RCC 7860 (cell line): ENCODE measurements at regions not wholly inside any gene's neighbourhood (a gene's known extent, or its start where the extent isn't known, plus 50 kb on each side); places are given as distances from the start of the nearest gene placed in this dataset.
"Not testable (repeated sequence)": the region's sequence is repeated elsewhere in the genome, so short reads cannot be mapped to it uniquely, and the experiment has no call there.

Source experiments
- DNase-seq: peaks from one replicate; pipeline ENCODE4 v3.0.0-alpha.2; 2015; ENCODE audit warnings: low spot score
- FAIRE-seq: peaks from 2 replicates; lab custom pipeline; 2012; peaks lifted over from hg19 to GRCh38; lab: Jason Lieb, UNC

GRCh38 chr9:117649126-117649525, 55.1 kb upstream of the TLR4 start:
- FAIRE-seq = no peak
- no peak for DNase-seq

GRCh38 chr9:117644932-117645636, 59.1 kb upstream of the TLR4 start:
- DNase-seq (no peak), FAIRE-seq (no peak)

DNA sequence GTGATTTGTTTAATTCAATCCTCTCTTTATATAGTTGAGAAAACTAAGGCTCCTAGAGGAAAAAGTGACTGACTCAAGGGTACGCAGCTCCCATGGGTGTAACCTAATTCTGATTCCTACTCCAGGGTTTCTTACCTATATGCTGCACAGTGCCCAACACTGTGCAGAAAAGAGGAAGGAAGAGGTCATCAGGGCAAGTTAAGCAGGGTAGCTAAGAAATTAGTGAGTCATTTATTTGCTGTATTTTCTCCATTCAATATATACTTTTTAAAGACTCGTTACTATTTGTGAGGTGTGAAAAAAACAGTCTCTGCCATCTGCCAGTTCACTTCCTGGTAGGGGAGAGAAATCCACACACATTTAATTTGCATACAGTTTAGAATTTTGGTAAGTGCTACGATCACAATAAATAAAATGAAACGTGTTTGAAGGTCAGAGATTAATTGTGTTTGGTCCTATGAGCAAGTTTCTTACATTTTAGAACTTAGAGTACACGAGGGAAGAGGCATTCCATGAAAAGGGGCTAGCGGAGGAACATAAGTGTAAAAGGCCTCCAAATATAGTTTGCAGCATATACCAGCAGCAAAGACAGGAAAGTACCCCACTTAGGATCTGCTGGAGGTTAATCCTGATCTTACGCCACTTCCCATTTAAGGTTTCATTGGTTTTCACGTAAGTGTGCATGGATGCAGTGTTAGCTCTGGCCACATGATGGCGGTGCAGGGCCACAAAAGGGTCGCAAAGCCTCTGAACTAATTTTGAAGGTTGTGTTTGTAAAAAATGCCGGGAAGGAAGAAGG, 59.9 kb upstream of the TLR4 start:
- DNase-seq = peak; percentile 39
- FAIRE-seq = peak; percentile 60

- FAIRE-seq = no peak
- no peak for DNase-seq
Measured at GRCh38 chr9:117643288-117643654, 60.9 kb upstream of the TLR4 start.

DNA sequence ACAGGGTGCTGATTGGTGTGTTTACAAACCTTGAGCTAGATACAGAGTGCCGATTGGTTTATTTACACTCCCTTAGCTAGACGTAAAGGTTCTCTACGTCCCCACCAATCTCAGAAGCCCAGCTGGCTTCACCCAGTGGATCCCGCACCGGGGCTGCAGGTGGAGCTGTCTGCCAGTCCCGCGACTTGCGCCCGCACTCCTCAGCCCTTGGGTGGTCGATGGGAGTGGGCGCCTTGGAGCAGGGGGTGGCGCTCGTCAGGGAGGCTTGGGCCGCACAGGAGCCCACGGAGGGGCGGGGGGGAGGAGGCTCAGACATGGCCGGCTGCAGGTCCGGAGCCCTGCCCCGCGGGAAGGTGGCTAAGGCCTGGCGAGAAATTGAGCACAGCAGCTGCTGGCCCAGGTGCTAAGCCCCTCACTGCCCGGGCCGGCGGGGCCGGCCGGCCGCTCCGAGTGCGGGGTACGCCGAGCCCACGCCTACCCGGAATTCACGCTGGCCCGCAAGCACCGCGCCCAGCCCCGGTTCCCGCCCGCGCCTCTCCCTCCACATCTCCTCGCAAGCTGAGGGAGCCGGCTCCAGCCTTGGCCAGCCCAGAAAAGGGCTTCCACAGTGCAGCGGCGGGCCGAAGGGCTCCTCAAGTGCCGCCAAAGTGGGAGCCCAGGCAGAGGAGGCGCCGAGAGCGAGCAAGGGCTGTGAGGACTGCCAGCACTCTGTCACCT, 61.5 kb upstream of the TLR4 start:
- DNase-seq, FAIRE-seq: not testable (repeated sequence)

DNA sequence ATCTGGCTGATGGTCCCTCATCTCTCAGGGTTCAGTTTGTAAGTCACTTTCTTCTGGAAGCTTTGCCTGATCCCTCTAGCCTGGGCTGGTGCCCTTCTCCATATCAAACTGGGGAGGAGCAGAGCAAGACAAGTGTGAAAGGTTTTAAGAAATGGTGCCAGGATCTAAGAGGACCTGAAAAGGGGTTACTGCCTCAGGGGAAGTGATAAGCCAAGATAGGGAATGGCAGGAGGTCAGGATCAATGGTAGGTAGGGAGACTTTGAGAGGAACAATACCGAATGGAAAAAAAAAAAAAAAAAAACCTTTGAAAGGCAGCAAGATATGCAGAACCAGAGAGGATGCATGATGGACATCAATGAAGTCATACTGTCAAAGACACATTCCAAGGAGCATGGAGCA, 67.5 kb upstream of the TLR4 start:
- FAIRE-seq (no peak), DNase-seq (no peak)

DNA sequence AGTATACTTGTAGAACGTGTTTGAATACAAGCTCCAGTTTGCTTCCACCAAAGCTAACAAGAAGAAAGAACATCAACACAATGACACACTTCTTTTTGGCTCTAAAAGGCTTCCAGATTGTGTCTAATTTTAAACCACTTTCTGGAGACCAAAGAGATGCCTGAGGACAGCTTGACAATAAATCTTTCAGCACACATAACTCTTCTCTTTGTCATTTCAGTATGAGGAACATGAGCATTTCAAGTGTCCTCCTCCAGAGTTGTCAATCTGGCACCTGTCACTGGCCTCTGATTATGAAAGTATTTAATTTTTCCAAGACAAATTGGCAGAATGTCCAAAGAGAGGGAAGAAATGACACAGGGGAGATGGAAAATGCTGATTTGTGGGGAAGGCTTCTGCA, 79.0 kb upstream of the TLR4 start:
- no peak for FAIRE-seq
- no peak for DNase-seq

GRCh38 chr9:117624106-117624505, 80.1 kb upstream of the TLR4 start:
- FAIRE-seq (no peak), DNase-seq (no peak)

GRCh38 chr9:117622347-117622746, 81.9 kb upstream of the TLR4 start:
- DNase-seq (no peak), FAIRE-seq (no peak)

DNA sequence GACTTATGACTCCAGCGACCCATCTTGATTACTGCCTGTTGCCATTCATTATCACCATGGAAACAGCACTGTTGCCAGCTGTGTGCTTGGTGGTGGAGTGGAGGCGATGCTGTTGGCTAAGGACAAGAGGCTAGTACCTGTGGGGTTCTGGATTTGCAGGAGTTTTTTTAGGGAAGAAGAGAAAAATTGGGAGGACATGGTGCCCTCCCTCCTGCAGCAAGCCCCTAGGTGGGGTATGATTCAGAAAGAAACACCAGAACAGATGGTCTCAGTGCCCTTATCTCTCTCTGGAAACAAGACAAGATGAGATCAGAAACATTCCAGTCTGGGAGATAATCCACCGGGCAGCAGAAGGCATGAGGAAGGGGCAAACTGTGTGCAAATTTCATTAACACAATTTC, 87.8 kb upstream of the TLR4 start:
- FAIRE-seq (no peak), DNase-seq (no peak)

DNA sequence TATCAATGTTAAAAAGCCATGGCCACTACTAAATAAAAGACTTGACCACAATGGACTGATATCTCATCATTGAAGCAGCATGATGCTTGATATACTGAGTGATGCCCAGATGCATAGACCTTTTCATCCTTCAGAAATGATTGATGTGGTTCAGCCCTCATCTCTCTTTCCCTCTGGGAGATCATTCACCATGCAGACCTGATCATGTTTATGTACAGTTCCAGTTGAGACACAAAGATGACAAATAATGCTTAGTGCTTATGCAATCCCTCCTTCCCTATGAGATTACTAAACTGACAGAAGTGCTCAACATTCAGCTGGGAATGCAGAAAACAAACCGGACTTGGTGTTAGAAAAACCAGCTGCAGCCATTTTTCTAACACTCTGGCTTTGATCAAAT, 91.9 kb upstream of the TLR4 start:
- no peak for DNase-seq
- FAIRE-seq = no peak

GRCh38 chr9:117597977-117598376, 106.2 kb upstream of the TLR4 start:
- FAIRE-seq = no peak
- DNase-seq = no peak

GRCh38 chr9:117596678-117597077, 107.5 kb upstream of the TLR4 start:
- DNase-seq = no peak
- FAIRE-seq = no peak

- FAIRE-seq = no peak
- DNase-seq = no peak
Measured at GRCh38 chr9:117595650-117596049, 108.6 kb upstream of the TLR4 start.

GRCh38 chr9:117587263-117587662, 116.9 kb upstream of the TLR4 start:
- no peak for DNase-seq
- FAIRE-seq = no peak

DNA sequence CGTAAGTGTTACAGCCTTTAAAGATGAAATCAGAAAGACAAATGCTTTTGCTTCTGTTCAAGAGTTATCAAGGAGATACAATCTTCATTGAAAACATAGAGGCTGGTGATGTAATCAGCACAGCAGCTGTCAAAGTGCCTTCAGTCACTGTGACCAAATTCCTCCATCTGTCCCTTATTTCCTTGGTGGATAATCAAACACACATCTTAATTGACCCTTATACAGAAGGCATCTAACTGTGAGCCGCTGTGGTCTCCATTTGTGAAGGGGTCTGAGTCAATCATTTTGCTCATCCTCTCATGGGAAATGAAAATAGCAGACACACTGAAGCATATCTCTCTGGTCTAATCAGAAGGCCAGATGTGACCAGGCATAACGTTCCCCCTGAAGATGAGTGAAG, 130.1 kb upstream of the TLR4 start:
- FAIRE-seq (no peak), DNase-seq (no peak)

GRCh38 chr9:117564839-117565238, 139.4 kb upstream of the TLR4 start:
- no peak for FAIRE-seq
- no peak for DNase-seq

- FAIRE-seq (no peak), DNase-seq (no peak)
Measured at GRCh38 chr9:117561761-117562160, 142.4 kb upstream of the TLR4 start.

DNA sequence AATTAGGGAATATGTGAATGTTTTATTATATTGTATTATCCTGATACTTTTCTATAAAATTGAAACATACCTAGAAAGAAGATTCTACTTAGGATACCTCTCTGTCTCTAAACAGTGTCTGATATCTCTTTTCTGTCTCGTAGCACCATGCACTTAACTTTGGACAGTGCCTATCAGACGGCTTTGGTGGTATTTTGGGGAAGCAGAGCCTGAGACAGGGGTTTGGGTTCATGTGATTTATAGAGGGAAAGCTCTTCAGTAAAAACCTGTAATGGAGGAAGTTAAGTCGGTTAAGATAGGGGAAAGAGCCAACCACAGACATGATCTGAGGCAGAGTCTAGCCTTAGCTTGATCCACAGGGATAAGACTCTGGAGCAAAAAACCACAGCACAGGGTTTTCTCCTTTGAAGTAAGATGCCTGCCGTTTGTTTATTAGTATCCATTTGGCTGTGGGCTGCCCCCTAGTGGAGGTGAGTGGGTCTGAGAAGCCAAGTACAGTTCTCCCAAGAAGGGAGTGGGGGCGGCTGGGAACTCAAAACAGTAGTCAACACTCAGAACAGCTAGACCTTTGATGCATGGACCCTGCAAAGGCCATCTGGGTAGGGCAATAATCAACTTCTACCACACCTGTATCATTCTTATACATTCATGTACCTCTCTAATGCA, 141.2 kb upstream of the ASTN2 start:
- DNase-seq (peak; percentile 23), FAIRE-seq (no peak)

DNA sequence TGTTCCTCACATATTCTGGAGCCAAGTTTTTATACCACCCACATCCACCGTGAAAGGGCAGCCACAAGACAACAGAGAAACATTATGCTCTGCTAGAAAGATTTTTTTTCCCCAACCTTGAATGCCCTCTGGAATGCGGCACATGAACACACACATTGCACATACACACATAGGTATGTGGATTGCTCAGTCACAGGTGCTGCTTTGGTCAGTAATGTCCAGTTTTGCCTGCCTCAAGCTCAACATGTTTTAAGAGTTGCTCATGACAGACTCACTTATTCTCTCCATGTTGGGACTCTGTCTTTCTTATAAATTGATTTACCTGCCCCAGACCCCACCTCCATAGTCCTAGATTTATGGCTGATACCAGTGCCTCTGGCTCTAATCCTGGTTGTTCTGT, 138.0 kb upstream of the ASTN2 start:
- FAIRE-seq (no peak), DNase-seq (no peak)

- no peak for DNase-seq
- FAIRE-seq = no peak
Measured at GRCh38 chr9:117551171-117551570, 136.3 kb upstream of the ASTN2 start.
